Erythroblast (primary cell): ENCODE measurements at regions not wholly inside any gene's neighbourhood (a gene's known extent, or its start where the extent isn't known, plus 50 kb on each side); places are given as distances from the start of the nearest gene placed in this dataset.

Experiments used
- GATA1 ChIP-seq: IDR thresholded peaks from 2 replicates; pipeline ENCODE4 v1.6.1; 2011; ENCODE audit warnings: low read depth, mild to moderate bottlenecking, control low read depth, low read length, moderate library complexity
- POLR2A ChIP-seq: IDR thresholded peaks from 2 replicates; pipeline ENCODE4 v1.6.1; 2011; ENCODE audit warnings: mild to moderate bottlenecking, low read length

DNA sequence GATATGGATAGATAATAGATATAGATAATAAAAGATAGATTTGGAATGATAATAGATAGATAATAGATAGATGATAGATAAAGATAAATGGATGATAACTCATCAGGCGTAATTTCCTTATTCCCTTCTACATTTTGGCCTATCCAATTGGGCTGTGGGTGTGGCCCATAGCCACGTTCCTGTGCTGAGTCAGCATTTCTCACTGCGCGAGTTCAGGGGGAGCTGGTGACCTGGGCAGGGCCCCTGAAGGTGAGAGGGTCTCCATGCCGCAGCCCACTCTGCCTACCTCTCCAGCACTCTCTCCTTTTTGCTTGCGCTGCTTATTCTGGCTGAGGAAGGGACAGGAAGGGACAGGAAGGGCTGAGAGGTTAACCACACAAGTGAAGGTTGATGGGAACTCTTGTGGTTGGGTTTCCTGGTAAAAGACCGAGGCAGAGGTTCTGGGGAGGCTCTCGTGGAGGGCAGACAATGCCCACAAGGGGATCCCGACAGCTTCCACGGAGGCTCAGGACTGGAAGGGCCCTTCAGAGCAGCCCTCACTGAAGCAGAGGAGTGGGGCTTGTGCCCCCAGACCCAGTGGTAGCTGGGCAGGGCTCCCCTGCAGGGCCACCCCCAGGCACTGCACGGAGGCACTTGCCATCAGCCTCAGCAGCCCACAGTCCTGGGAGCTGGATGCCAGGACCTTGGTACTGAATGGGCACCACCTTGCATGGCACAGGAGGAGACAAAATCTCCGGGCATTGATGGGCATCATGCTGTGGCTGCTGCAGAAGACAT is 247.3 kb upstream of the PITRM1 start:
- TF ChIP-seq POLR2A (no peak), GATA1 (no peak)
